K562 (cell line): ENCODE measurements at regions not wholly inside any gene's neighbourhood (a gene's known extent, or its start where the extent isn't known, plus 50 kb on each side); places are given as distances from the start of the nearest gene placed in this dataset.

Experiments used
- ATAC-seq: fragments of 200-7000 bp; cut with Tn5 transposase; 3 replicates; pipeline ENCODE4 v1.9.1; 2020; ENCODE audit warnings: moderate library complexity
- BruUV-seq: library from RNA; stranded (reverse); fragments of 400-500 nt; replicated peaks from 2 replicates; lab custom pipeline; 2021; lab: Mats Ljungman, UMichigan
- CTCF ChIA-PET: fragments of 300-600 bp; formaldehyde crosslinking; extraction: SDS; loops from one replicate; lab custom pipeline; 2021; ENCODE audit warnings: low intra/inter-chr PET ratio; lab: Yijun Ruan, JAX
- POLR2A ChIA-PET: fragments of 300-600, 350-650 bp; sonication (Branson Sonifier 250); formaldehyde crosslinking; extraction: SDS; loops from one replicate; lab custom pipeline; 2021; ENCODE audit warnings: antibody characterized with exemption, inconsistent platforms; lab: Yijun Ruan, JAX
- DNase-seq, 4 experiments: peaks; one replicate each; pipeline versions ENCODE4 v3.0.0 to v3.0.0-alpha.2; 2011 to 2018; ENCODE audit warnings: low spot score in 3 of 4, mixed read lengths in 3 of 4; ENCODE audit errors: extremely low read depth in 1 of 4
- FAIRE-seq: peaks from 2 replicates; lab custom pipeline; 2011; peaks lifted over from hg19 to GRCh38; lab: Jason Lieb, UNC
- H2AFZ ChIP-seq: 2 replicates; pipeline ENCODE4 v1.6.0; 2011; ENCODE audit warnings: low read depth, low read length, control low read depth, inconsistent platforms
- H3K27ac ChIP-seq: fragments of 200-600 bp; 3 replicates; pipeline ENCODE4 v1.8.0; 2011; ENCODE audit warnings: low read depth, mild to moderate bottlenecking, control low read depth, inconsistent platforms, low read length, moderate library complexity, mixed read lengths; ENCODE audit errors: extremely low read depth
- H3K27me3 ChIP-seq, 2 experiments: fragments of 300-600 bp in 1 of 2; 2 replicates in 1 of 2; 3 replicates in 1 of 2; pipeline versions ENCODE4 v1.6.0 to v1.8.0; 2011; ENCODE audit warnings: inconsistent platforms in 2 of 2, low read length in 2 of 2, mild to moderate bottlenecking in 1 of 2, mixed read lengths in 1 of 2, moderate library complexity in 1 of 2; ENCODE audit not compliant: control insufficient read depth in 2 of 2, insufficient read depth in 2 of 2
- H3K36me3 ChIP-seq: fragments of 300-600 bp; 3 replicates; pipeline ENCODE4 v1.8.0; 2011; ENCODE audit warnings: mild to moderate bottlenecking, low read length, inconsistent platforms; ENCODE audit not compliant: control insufficient read depth, insufficient read depth
- H3K4me1 ChIP-seq, 2 experiments: fragments of 200-600 bp in 1 of 2; replicated peaks in 1 of 2; 2 replicates in 1 of 2; 3 replicates in 1 of 2; pipeline versions ENCODE4 v1.5.1 to v1.8.0; 2011; ENCODE audit warnings: inconsistent platforms in 2 of 2, low read length in 2 of 2, mild to moderate bottlenecking in 1 of 2, mixed read lengths in 1 of 2, moderate library complexity in 1 of 2; ENCODE audit not compliant: control insufficient read depth in 2 of 2, insufficient read depth in 2 of 2
- H3K4me2 ChIP-seq: 2 replicates; pipeline ENCODE4 v1.6.1; 2011; ENCODE audit warnings: low read length, control low read depth, inconsistent platforms, mixed read lengths; ENCODE audit not compliant: insufficient read depth
- H3K4me3 ChIP-seq: fragments of 200-600 bp; sonication (generic), shearing (Covaris generic); 2 replicates; pipeline ENCODE4 v1.5.1; 2016; ENCODE audit warnings: control low read depth, inconsistent platforms
- H3K79me2 ChIP-seq: fragments of 200-600 bp; 3 replicates; pipeline ENCODE4 v1.8.0; 2011; ENCODE audit warnings: low read length, inconsistent platforms; ENCODE audit not compliant: control insufficient read depth, insufficient read depth
- H3K9ac ChIP-seq, 2 experiments: 2 replicates each; pipeline versions ENCODE4 v1.6.0 to v1.6.1; 2011; ENCODE audit warnings: low read depth in 2 of 2, low read length in 2 of 2, control low read depth in 1 of 2, inconsistent platforms in 1 of 2, mild to moderate bottlenecking in 1 of 2, mixed read lengths in 1 of 2; ENCODE audit not compliant: insufficient read depth in 1 of 2
- H3K9me1 ChIP-seq: one replicate; pipeline ENCODE4 v1.6.0; 2011; ENCODE audit warnings: inconsistent platforms, mild to moderate bottlenecking, low read length, moderate library complexity; ENCODE audit not compliant: control insufficient read depth, insufficient read depth
- H3K9me3 ChIP-seq: replicated peaks from 2 replicates; pipeline ENCODE4 v1.5.1; 2011; ENCODE audit warnings: low read depth, low read length, inconsistent platforms; ENCODE audit not compliant: control insufficient read depth, insufficient read depth
- H4K20me1 ChIP-seq: replicated peaks from 2 replicates; pipeline ENCODE4 v1.6.1; 2011; ENCODE audit warnings: low read length, inconsistent platforms, mixed read lengths; ENCODE audit not compliant: control insufficient read depth, insufficient read depth
- BRCA1 ChIP-seq, 2 experiments: fragments of 450-650 bp in 1 of 2; sonication (generic) in 1 of 2; formaldehyde crosslinking in 1 of 2; IDR thresholded peaks; 2 replicates each; pipeline versions ENCODE4 v1.5.0 to v1.6.1; 2017 to 2020; ENCODE audit warnings: mild to moderate bottlenecking in 1 of 2, missing genetic modification reagents in 1 of 2
- FOS ChIP-seq: IDR thresholded peaks from 3 replicates; pipeline ENCODE4 v1.6.1; 2011; ENCODE audit not compliant: insufficient read length; ENCODE audit errors: extremely low read depth
- NEUROD1 ChIP-seq: fragments of 150-350 bp; IDR thresholded peaks from 2 replicates; pipeline ENCODE4 v1.6.1; 2014; ENCODE audit warnings: borderline replicate concordance, low read length, low read depth; ENCODE audit not compliant: partially characterized antibody
- NONO ChIP-seq, 2 experiments: fragments of 200-400 bp in 1 of 2; fragments of 450-650 bp in 1 of 2; formaldehyde crosslinking in 1 of 2; IDR thresholded peaks; 2 replicates each; pipeline ENCODE4 v1.6.1; 2017; ENCODE audit warnings: low read depth in 2 of 2, mild to moderate bottlenecking in 2 of 2, moderate library complexity in 2 of 2, low read length in 1 of 2
- NR2C1 ChIP-seq, 2 experiments: fragments of 450-650 bp; IDR thresholded peaks; 2 replicates each; pipeline ENCODE4 v1.6.1; 2017; ENCODE audit warnings: mild to moderate bottlenecking in 2 of 2, antibody characterized with exemption in 1 of 2, inconsistent platforms in 1 of 2, missing compliant biosample characterization in 1 of 2, missing genetic modification characterization in 1 of 2
- NUFIP1 ChIP-seq: fragments of 450-650 bp; IDR thresholded peaks from 2 replicates; pipeline ENCODE4 v1.6.1; 2018; ENCODE audit not compliant: partially characterized antibody
- SIN3A ChIP-seq, 2 experiments: fragments of 150-350 bp in 1 of 2; IDR thresholded peaks; 2 replicates each; pipeline ENCODE4 v1.6.1; 2011 to 2016; ENCODE audit warnings: borderline replicate concordance in 2 of 2, low read depth in 2 of 2, low read length in 2 of 2, mild to moderate bottlenecking in 2 of 2, moderate library complexity in 2 of 2; ENCODE audit not compliant: control insufficient read depth in 1 of 2
- STAG1 ChIP-seq: sonication (generic); formaldehyde crosslinking; IDR thresholded peaks from 2 replicates; pipeline ENCODE4 v1.5.0; 2020; ENCODE audit warnings: missing genetic modification reagents, borderline replicate concordance
- ZBTB1 ChIP-seq: sonication (generic); formaldehyde crosslinking; IDR thresholded peaks from 2 replicates; pipeline ENCODE4 v1.8.1; 2023; ENCODE audit warnings: missing genetic modification reagents, low read depth, mild to moderate bottlenecking, borderline replicate concordance
- ZC3H4 ChIP-seq: sonication (generic); formaldehyde crosslinking; IDR thresholded peaks from 2 replicates; pipeline ENCODE4 v1.9.0; 2021; ENCODE audit warnings: missing genetic modification reagents, borderline replicate concordance
- ZSCAN32 ChIP-seq: fragments of 450-650 bp; formaldehyde crosslinking; IDR thresholded peaks from 2 replicates; pipeline ENCODE4 v1.4.0; 2020; ENCODE audit warnings: mild to moderate bottlenecking, moderate library complexity
- WGBS: fragments of 100-300 bp; shearing (Covaris generic); methylation state at CpG from one replicate; pipeline ENCODE4 v1.1.6; 2016; ENCODE audit warnings: low coverage, mixed read lengths; ENCODE audit not compliant: insufficient coverage; ENCODE audit errors: missing lambda C conversion rate; 5-methylcytosine and 5-hydroxymethylcytosine counted together
- in situ Hi-C: fragments of 300-500 bp; cut with MboI; formaldehyde crosslinking; loops from 4 replicates; pipeline ENCODE4 v1.15.0; 2018; ENCODE audit warnings: inconsistent platforms, mixed read lengths
- intact Hi-C: fragments of 100-400 bp; cut with micrococcal nuclease; formaldehyde crosslinking; loops from 2 replicates; pipeline ENCODE4 v1.14.2; 2022

DNA sequence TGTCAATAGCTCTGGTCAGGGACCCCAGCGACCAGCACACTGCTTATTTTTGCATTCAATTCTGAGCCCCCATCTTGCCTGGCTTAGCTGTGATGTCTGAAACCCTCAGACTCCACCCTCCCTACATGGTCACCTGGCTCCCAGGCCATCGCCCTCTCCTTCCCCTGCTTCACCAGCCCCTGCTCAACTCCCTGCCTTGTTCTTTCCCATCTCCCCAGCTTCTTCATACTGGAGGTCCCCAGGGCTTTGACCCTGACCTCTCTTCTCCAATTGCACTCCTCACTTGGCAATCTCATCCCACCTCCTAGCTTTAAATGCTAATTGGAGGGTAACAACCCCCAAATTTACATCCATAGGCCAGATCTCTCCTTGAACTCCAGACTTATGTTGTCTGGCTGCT lies 84.3 kb upstream of the GNAZ start:
- H3K36me3 ChIP-seq, result no peaks in the 10 kb centered on the region
- H3K9me1 ChIP-seq, result no peaks in the 10 kb centered on the region
- FAIRE-seq (no peak), DNase-seq (peak in 1 of 4 experiments; percentile 47), ATAC-seq (no peak; the same call in 2 of the 3 replicates)
- no peak overlapping the region for H3K4me2 ChIP-seq
- H3K4me1 ChIP-seq, result no peaks in the 10 kb centered on the region
- CTCF ChIA-PET, result no interaction called here
- H3K9ac ChIP-seq, result no peak overlapping the region
- no peak overlapping the region for H2AFZ ChIP-seq
- H3K9me3 ChIP-seq, result no peaks in the 10 kb centered on the region
- H3K27me3 ChIP-seq, result peaks cover 13 to 15% of the 10 kb centered on the region in 2 experiments; a peak in 3 of 5 replicates
- intact Hi-C loops (no loop called here), in situ Hi-C loops (no loop called here)
- 0% methylated on average over 2 of the region's 2 CpGs for WGBS
- BruUV-seq, result no TSS peak
- no peaks in the 10 kb centered on the region for H3K79me2 ChIP-seq
- H3K27ac ChIP-seq, result no peak overlapping the region
- no peak overlapping the region for H3K4me3 ChIP-seq
- no peaks in the 10 kb centered on the region for H4K20me1 ChIP-seq
- POLR2A ChIA-PET, result interaction anchor here (0.6 to 3.9 kb wide), 7 partner anchors 10 to 197 kb away, joined by 3 to 35 read pairs (median 3); no protein-coding TSS in a partner anchor
- TF ChIP-seq NEUROD1, result no peak
- 0 out of 4 replicates have a peak, but pooled peaks of 1 of the 2 experiments have one; percentile 39 for TF ChIP-seq SIN3A (IDR thresholded peaks at IDR 0.05; ENCODE audit: borderline replicate concordance in 2 of 2, control insufficient read depth in 1 of 2, low read depth in 2 of 2, low read length in 2 of 2)
- no peak for TF ChIP-seq FOS
- no peak for TF ChIP-seq NONO (IDR thresholded peaks at IDR 0.05; ENCODE audit: low read depth in 2 of 2, low read length in 1 of 2)
- 0 out of 2 replicates have a peak, but pooled peaks have one; percentile 35 for TF ChIP-seq STAG1 (CRISPR knock-in tag)
- TF ChIP-seq BRCA1 (IDR thresholded peaks at IDR 0.05), result no peak
- peak; percentile 93; the same call in 1 of the 2 replicates for TF ChIP-seq BRCA1 (CRISPR knock-in tag; IDR thresholded peaks at IDR 0.05)
- 0 out of 2 replicates have a peak, but pooled peaks have one; percentile 19 for TF ChIP-seq ZBTB1
- TF ChIP-seq ZSCAN32 (CRISPR knock-in tag), result no peak
- TF ChIP-seq NUFIP1, result no peak
- peak; percentile 34; the same call in 1 of the 2 replicates for TF ChIP-seq ZC3H4 (CRISPR knock-in tag)
- TF ChIP-seq NR2C1 (IDR thresholded peaks at IDR 0.05), result no peak
- no peak for TF ChIP-seq NR2C1 (tag; IDR thresholded peaks at IDR 0.05)
